ENCODE measurements at regions not wholly inside any gene's neighbourhood (a gene's known extent, or its start where the extent isn't known, plus 50 kb on each side); places are given as distances from the start of the nearest gene placed in this dataset.
"Not testable (repeated sequence)": the region's sequence is repeated elsewhere in the genome, so short reads cannot be mapped to it uniquely, and the experiment has no call there.

- DNase-seq (ENCODE audit: low read depth in 2 of 2), result no peak
These were observed 1006.7 kb upstream of the ALCAM start for GRCh38 chr3:104360038-104360437.

GRCh38 chr3:104361748-104362147 lies 1005.0 kb upstream of the ALCAM start:
- DNase-seq (ENCODE audit: low read depth in 2 of 2), result not testable (repeated sequence)

GRCh38 chr3:104362319-104362718 lies 1004.4 kb upstream of the ALCAM start:
- no peak for DNase-seq (ENCODE audit: low read depth in 2 of 2)

- peak in 1 of 2 donors; percentile 9 for DNase-seq (ENCODE audit: low read depth in 2 of 2)
These were observed 999.7 kb upstream of the ALCAM start for GRCh38 chr3:104367000-104367399.

GRCh38 chr3:104368760-104369159 lies 997.9 kb upstream of the ALCAM start:
- no peak for DNase-seq (ENCODE audit: low read depth in 2 of 2)

GRCh38 chr3:104385421-104385820 lies 981.3 kb upstream of the ALCAM start:
- peak in 1 of 2 donors; percentile 4 for DNase-seq (ENCODE audit: low read depth in 2 of 2)

GRCh38 chr3:104388619-104389018 lies 978.1 kb upstream of the ALCAM start:
- no peak for DNase-seq (ENCODE audit: low read depth in 2 of 2)

GRCh38 chr3:104392327-104392726 lies 974.4 kb upstream of the ALCAM start:
- peak; percentile 3 to 6 for DNase-seq (ENCODE audit: low read depth in 2 of 2)

GRCh38 chr3:104396974-104397669 lies 969.6 kb upstream of the ALCAM start:
- no peak for DNase-seq (ENCODE audit: low read depth in 2 of 2)

GRCh38 chr3:104397713-104398112 lies 969.0 kb upstream of the ALCAM start:
- no peak for DNase-seq (ENCODE audit: low read depth in 2 of 2)

- no peak for DNase-seq (ENCODE audit: low read depth in 2 of 2)
These were observed 963.8 kb upstream of the ALCAM start for GRCh38 chr3:104402902-104403301.

- DNase-seq (ENCODE audit: low read depth in 2 of 2), result no peak
These were observed 955.0 kb upstream of the ALCAM start for GRCh38 chr3:104411757-104412156.

- DNase-seq (ENCODE audit: low read depth in 2 of 2), result no peak
These were observed 953.8 kb upstream of the ALCAM start for GRCh38 chr3:104412608-104413580.

GRCh38 chr3:104428337-104428925 lies 938.3 kb upstream of the ALCAM start:
- no peak for DNase-seq (ENCODE audit: low read depth in 2 of 2)

GRCh38 chr3:104429727-104430126 lies 937.0 kb upstream of the ALCAM start:
- no peak for DNase-seq (ENCODE audit: low read depth in 2 of 2)

GRCh38 chr3:104436506-104436905 lies 930.2 kb upstream of the ALCAM start:
- no peak for DNase-seq (ENCODE audit: low read depth in 2 of 2)

GRCh38 chr3:104437131-104437750 lies 929.5 kb upstream of the ALCAM start:
- no peak for DNase-seq (ENCODE audit: low read depth in 2 of 2)

- no peak for DNase-seq (ENCODE audit: low read depth in 2 of 2)
These were observed 928.8 kb upstream of the ALCAM start for GRCh38 chr3:104437891-104438290.

- DNase-seq (ENCODE audit: low read depth in 2 of 2), result no peak
These were observed 928.0 kb upstream of the ALCAM start for GRCh38 chr3:104438706-104439105.

GRCh38 chr3:104445252-104445919 lies 921.3 kb upstream of the ALCAM start:
- DNase-seq (ENCODE audit: low read depth in 2 of 2), result not testable (repeated sequence)

GRCh38 chr3:104447681-104448080 lies 919.0 kb upstream of the ALCAM start:
- no peak for DNase-seq (ENCODE audit: low read depth in 2 of 2)

Data from lung microvascular endothelial cell (primary cell).